Stimulated activated naive B cell treated with anti-CD40 and anti-IgM and Interleukin-4, amounts not matched to agents 10 μg/mL and 1 μg/mL and 100 μg/mL, for 72 hours (primary cell): ENCODE measurements at regions not wholly inside any gene's neighbourhood (a gene's known extent, or its start where the extent isn't known, plus 50 kb on each side); places are given as distances from the start of the nearest gene placed in this dataset.
"Not testable (repeated sequence)": the region's sequence is repeated elsewhere in the genome, so short reads cannot be mapped to it uniquely, and the experiment has no call there.

Experiments used
- ATAC-seq, 2 donors: fragments of 150-1000 bp; cut with Tn5 transposase; replicated peaks; 2 replicates each; pipeline ENCODE4 v1.10.0; 2021; ENCODE audit warnings: moderate library complexity in 1 of 2
- DNase-seq: peaks from one replicate; pipeline ENCODE4 v3.0.0; 2021
- H3K27ac Mint-ChIP-seq: one replicate; pipeline ENCODE4 v1.8.0; 2022; ENCODE audit warnings: mild to moderate bottlenecking, mixed read lengths
- H3K27me3 Mint-ChIP-seq, 2 donors: one replicate each; pipeline ENCODE4 v1.8.0; 2022; ENCODE audit warnings: mixed read lengths in 2 of 2
- H3K36me3 Mint-ChIP-seq, 2 donors: one replicate each; pipeline ENCODE4 v1.8.0; 2022; ENCODE audit warnings: mixed read lengths in 2 of 2, mild to moderate bottlenecking in 1 of 2
- H3K4me1 Mint-ChIP-seq, 2 donors: one replicate each; pipeline ENCODE4 v1.8.0; 2022; ENCODE audit warnings: mixed read lengths in 2 of 2, mild to moderate bottlenecking in 1 of 2
- H3K4me3 Mint-ChIP-seq, 2 donors: one replicate each; pipeline ENCODE4 v1.8.0; 2022; ENCODE audit warnings: mild to moderate bottlenecking in 2 of 2, mixed read lengths in 2 of 2, moderate library complexity in 1 of 2
- H3K9me3 Mint-ChIP-seq, 2 donors: one replicate each; pipeline ENCODE4 v1.8.0; 2022; ENCODE audit warnings: mixed read lengths in 2 of 2, mild to moderate bottlenecking in 1 of 2

- H3K27ac Mint-ChIP-seq = no peak overlapping the region
- no peaks in the 10 kb centered on the region for H3K36me3 Mint-ChIP-seq
- ATAC-seq (no peak), DNase-seq (no peak)
- peaks cover 0 to 28% of the 10 kb centered on the region in 2 donors for H3K27me3 Mint-ChIP-seq
- H3K4me1 Mint-ChIP-seq = no peaks in the 10 kb centered on the region
- no peak overlapping the region for H3K4me3 Mint-ChIP-seq
- peaks cover 0 to 2% of the 10 kb centered on the region in 2 donors for H3K9me3 Mint-ChIP-seq
Observed at GRCh38 chr18:22699629-22700028, 233.5 kb upstream of the RBBP8 start.

DNA sequence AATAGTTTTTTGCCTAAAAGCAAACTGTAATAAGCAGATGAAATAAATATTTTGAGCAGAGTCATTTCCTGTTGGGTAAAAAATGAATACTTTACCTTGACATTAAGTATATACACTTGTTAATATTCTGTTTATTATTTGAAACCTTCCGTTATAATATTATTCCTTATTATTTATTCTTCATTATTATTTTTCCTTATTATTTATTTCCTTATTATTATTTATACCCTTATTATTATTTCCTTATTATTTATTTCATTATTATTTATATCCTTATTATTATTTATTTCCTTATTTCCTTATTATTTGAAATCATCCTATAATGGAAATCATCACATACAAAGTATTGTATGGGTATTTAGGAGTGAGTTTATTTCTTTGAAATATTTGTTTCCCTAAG is 232.2 kb upstream of the RBBP8 start:
- ATAC-seq = no peak
- no peak overlapping the region for H3K27ac Mint-ChIP-seq

GRCh38 chr18:22701326-22701725 is 231.8 kb upstream of the RBBP8 start:
- peaks cover 0 to 31% of the 10 kb centered on the region in 2 donors for H3K27me3 Mint-ChIP-seq
- ATAC-seq (no peak), DNase-seq (no peak)
- no peak overlapping the region for H3K4me3 Mint-ChIP-seq
- no peak overlapping the region for H3K27ac Mint-ChIP-seq
- H3K36me3 Mint-ChIP-seq = no peaks in the 10 kb centered on the region
- H3K4me1 Mint-ChIP-seq = no peaks in the 10 kb centered on the region
- H3K9me3 Mint-ChIP-seq = peaks cover 0 to 3% of the 10 kb centered on the region in 2 donors

More for the DNA sequence above, 232.2 kb upstream of the RBBP8 start:
- Mint-ChIP-seq H3K36me3 (no peaks in the 10 kb centered on the region), H3K27me3 (peaks cover 0 to 32% of the 10 kb centered on the region in 2 donors), H3K9me3 (peaks cover 0 to 2% of the 10 kb centered on the region in 2 donors), H3K4me3 (no peak overlapping the region), H3K4me1 (no peaks in the 10 kb centered on the region)
- DNase-seq = no peak

GRCh38 chr18:22701795-22702194 is 231.3 kb upstream of the RBBP8 start:
- H3K4me3 Mint-ChIP-seq = no peak overlapping the region
- no peaks in the 10 kb centered on the region for H3K4me1 Mint-ChIP-seq
- ATAC-seq = no peak
- H3K27ac Mint-ChIP-seq = no peak overlapping the region
- H3K27me3 Mint-ChIP-seq = peaks cover 0 to 26% of the 10 kb centered on the region in 2 donors
- no peaks in the 10 kb centered on the region for H3K36me3 Mint-ChIP-seq
- no peak for DNase-seq
- peaks cover 0 to 3% of the 10 kb centered on the region in 2 donors for H3K9me3 Mint-ChIP-seq

- no peaks in the 10 kb centered on the region for H3K4me1 Mint-ChIP-seq
- DNase-seq = no peak
- no peak for ATAC-seq
Observed at GRCh38 chr18:22702806-22703205, 230.3 kb upstream of the RBBP8 start.

GRCh38 chr18:22703883-22704585 is 229.1 kb upstream of the RBBP8 start:
- Mint-ChIP-seq H3K36me3 (no peaks in the 10 kb centered on the region), H3K27me3 (peaks cover under 1 to 25% of the 10 kb centered on the region in 2 donors), H3K27ac (no peak overlapping the region), H3K4me1 (no peaks in the 10 kb centered on the region), H3K4me3 (no peak overlapping the region), H3K9me3 (peaks cover 0 to 3% of the 10 kb centered on the region in 2 donors)
- DNase-seq (no peak), ATAC-seq (peak; percentile 70 to 72)

More at GRCh38 chr18:22702806-22703205, 230.3 kb upstream of the RBBP8 start:
- Mint-ChIP-seq H3K36me3 (no peaks in the 10 kb centered on the region), H3K27ac (no peak overlapping the region), H3K9me3 (peaks cover 0 to 3% of the 10 kb centered on the region in 2 donors), H3K27me3 (peaks cover 0 to 25% of the 10 kb centered on the region in 2 donors), H3K4me3 (no peak overlapping the region)

DNA sequence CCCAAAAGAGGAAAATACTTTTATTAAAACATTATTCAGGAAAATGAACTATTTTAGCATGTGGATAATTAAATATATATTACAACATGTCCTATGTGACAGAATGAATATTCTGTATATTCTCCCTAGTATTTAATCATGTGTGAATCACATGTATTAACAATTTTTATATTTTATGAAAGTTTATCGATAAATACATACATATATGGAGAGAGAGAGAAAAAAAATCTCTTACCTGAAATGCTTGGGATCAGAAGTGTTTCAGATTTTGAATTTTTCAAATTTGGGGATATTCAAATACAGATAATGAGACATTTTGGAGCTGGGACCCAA is 228.6 kb upstream of the RBBP8 start:
- no peak for ATAC-seq
- Mint-ChIP-seq H3K27me3 (peaks cover 4 to 25% of the 10 kb centered on the region in 2 donors), H3K9me3 (peaks cover 0 to 3% of the 10 kb centered on the region in 2 donors), H3K27ac (no peak overlapping the region), H3K36me3 (no peaks in the 10 kb centered on the region), H3K4me3 (no peak overlapping the region), H3K4me1 (no peaks in the 10 kb centered on the region)
- DNase-seq = no peak

- Mint-ChIP-seq H3K9me3 (peaks cover 0 to 1% of the 10 kb centered on the region in 2 donors), H3K27ac (no peak overlapping the region), H3K4me1 (no peaks in the 10 kb centered on the region), H3K36me3 (no peaks in the 10 kb centered on the region), H3K27me3 (peaks cover 4 to 20% of the 10 kb centered on the region in 2 donors), H3K4me3 (no peak overlapping the region)
- no peak for DNase-seq
- ATAC-seq = no peak
Observed at GRCh38 chr18:22705328-22705727, 227.8 kb upstream of the RBBP8 start.

DNA sequence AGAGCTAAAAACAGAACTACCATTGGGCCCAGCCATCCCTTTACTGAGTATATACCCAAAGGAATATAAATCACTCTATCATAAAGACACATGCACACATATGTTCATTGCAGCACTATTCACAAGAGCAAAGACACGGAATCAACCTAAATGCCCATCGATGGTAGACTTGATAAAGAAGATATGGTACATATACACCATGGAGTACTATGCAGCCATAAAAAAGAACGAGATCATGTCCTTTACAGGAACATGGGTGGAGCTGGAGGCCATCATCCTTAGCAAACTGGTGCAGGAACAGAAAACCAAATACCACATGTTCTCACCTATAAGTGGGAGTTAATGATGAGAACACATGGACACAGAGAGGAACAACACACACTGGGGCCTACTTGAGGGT is 227.1 kb upstream of the RBBP8 start:
- not testable (repeated sequence) for H3K27ac Mint-ChIP-seq, ATAC-seq, DNase-seq, H3K36me3 Mint-ChIP-seq, H3K9me3 Mint-ChIP-seq, H3K4me1 Mint-ChIP-seq, H3K4me3 Mint-ChIP-seq
- peaks cover 6 to 20% of the 10 kb centered on the region in 2 donors for H3K27me3 Mint-ChIP-seq

DNA sequence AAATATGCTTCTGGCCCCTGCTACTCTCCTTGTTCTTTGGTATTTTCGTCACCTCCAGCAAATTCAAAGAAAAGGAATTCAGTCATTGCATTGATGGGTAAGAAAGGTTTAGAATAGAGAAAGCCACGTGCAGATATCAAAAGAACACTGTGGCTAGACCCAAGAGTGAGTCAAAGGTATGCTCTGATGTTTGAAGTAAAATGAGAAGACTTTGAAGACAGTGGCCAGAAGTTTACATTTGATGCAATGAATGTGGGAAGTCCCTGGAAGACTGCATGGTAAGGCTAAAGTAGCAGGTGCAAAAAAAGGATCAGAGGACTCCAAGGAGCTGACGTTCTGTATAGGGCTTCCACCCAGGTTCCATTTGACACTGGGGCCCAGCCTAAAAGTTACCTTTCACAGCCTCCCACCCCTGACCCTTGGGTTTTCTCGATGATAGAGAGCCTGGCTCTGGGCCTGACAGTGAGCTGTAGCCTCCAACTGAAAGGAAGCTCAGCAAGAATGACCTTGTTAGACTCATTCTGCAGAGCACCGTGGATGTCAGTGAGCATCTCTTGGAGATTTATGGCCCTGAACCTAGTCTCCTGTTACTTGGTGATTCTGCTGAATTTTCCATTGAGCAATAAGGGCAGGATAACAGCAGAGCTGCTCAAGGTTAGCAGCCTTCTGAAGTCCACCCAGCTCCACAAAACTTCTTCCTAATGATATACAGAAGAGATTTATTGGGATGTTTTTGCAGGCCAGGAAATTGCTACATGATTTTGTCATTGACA is 223.7 kb upstream of the RBBP8 start:
- Mint-ChIP-seq H3K36me3 (no peaks in the 10 kb centered on the region), H3K4me1 (peaks cover 0 to 2% of the 10 kb centered on the region in 2 donors), H3K9me3 (peaks cover 0 to 1% of the 10 kb centered on the region in 2 donors), H3K27ac (no peak overlapping the region), H3K27me3 (peaks cover 7 to 8% of the 10 kb centered on the region in 2 donors), H3K4me3 (no peak overlapping the region)
- no peak for ATAC-seq
- DNase-seq = no peak

GRCh38 chr18:22710673-22711191 is 222.4 kb upstream of the RBBP8 start:
- H3K27ac Mint-ChIP-seq = no peak overlapping the region
- H3K4me1 Mint-ChIP-seq = peaks cover 0 to 2% of the 10 kb centered on the region in 2 donors
- DNase-seq = no peak

GRCh38 chr18:22711192-22711685 is 221.9 kb upstream of the RBBP8 start:
- Mint-ChIP-seq H3K27me3 (peaks cover 0 to 8% of the 10 kb centered on the region in 2 donors), H3K9me3 (no peaks in the 10 kb centered on the region), H3K4me1 (peaks cover 0 to 2% of the 10 kb centered on the region in 2 donors), H3K4me3 (no peak overlapping the region), H3K36me3 (no peaks in the 10 kb centered on the region), H3K27ac (no peak overlapping the region)
- DNase-seq = no peak
- no peak for ATAC-seq

More at GRCh38 chr18:22710673-22711191, 222.4 kb upstream of the RBBP8 start:
- Mint-ChIP-seq H3K36me3 (no peaks in the 10 kb centered on the region), H3K4me3 (no peak overlapping the region), H3K27me3 (peaks cover 5 to 8% of the 10 kb centered on the region in 2 donors), H3K9me3 (peaks cover 0 to 1% of the 10 kb centered on the region in 2 donors)
- no peak for ATAC-seq

DNA sequence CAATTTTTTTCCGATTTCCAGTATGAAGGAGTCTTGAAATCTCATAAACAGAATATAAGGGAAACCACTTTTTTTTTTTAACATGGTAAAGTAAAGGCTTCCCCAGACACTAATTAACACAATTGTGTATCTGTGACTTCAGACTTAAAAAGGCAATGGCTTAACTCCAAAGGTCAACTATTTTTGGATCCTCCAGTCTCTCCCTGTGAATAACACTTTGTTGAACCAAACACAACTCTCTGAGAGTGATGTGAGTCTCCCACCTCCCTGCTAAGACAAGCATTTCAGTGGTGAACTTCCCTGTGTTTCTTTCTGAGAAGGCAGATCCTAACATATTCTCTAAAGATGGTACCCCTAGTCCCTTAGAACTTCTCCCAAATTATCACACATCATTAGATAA is 219.6 kb upstream of the RBBP8 start:
- no peak for DNase-seq
- peaks cover 0 to 2% of the 10 kb centered on the region in 2 donors for H3K4me1 Mint-ChIP-seq
- H3K27ac Mint-ChIP-seq = no peak overlapping the region
- no peaks in the 10 kb centered on the region for H3K9me3 Mint-ChIP-seq
- peaks cover 0 to 8% of the 10 kb centered on the region in 2 donors for H3K27me3 Mint-ChIP-seq
- no peaks in the 10 kb centered on the region for H3K36me3 Mint-ChIP-seq
- no peak overlapping the region for H3K4me3 Mint-ChIP-seq
- ATAC-seq = no peak

DNA sequence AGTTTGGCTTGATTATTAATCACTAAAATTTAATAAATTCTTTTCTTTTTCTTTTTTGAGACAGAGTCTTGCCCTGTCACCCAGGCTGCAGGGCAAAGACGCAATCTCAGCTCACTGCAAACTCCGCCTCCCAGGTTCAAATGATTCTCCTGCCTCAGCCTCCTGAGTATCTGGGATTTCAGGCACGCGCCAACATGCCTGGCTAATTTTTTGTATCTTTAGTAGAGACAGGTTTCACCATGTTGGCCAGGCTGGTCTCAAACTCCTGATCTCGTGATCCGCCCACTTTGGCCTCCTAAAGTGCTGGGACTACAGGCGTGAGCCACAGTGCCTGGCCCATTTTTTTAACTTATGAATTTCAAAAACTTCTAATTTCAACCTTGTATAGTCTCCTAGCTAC is 215.6 kb upstream of the RBBP8 start:
- not testable (repeated sequence) for H3K4me1 Mint-ChIP-seq, ATAC-seq, H3K4me3 Mint-ChIP-seq, H3K27me3 Mint-ChIP-seq, H3K36me3 Mint-ChIP-seq, DNase-seq, H3K9me3 Mint-ChIP-seq, H3K27ac Mint-ChIP-seq
